Lower lobe of right lung (tissue), 2 donors: ENCODE measurements at regions not wholly inside any gene's neighbourhood (a gene's known extent, or its start where the extent isn't known, plus 50 kb on each side); places are given as distances from the start of the nearest gene placed in this dataset.
"Not testable (repeated sequence)": the region's sequence is repeated elsewhere in the genome, so short reads cannot be mapped to it uniquely, and the experiment has no call there.

Experiments
- ATAC-seq, 2 donors: fragments of 200-7000 bp; cut with Tn5 transposase; one replicate each; pipeline ENCODE4 v1.9.1; 2020 to 2022; ENCODE audit warnings: mild to moderate bottlenecking in 2 of 2, moderate library complexity in 2 of 2
- DNase-seq: peaks from one replicate; pipeline ENCODE4 v3.0.0-alpha.2; 2020
- H3K27ac ChIP-seq: fragments of 200-600 bp; one replicate; pipeline ENCODE4 v1.8.0; 2022
- H3K27me3 ChIP-seq: fragments of 200-600 bp; one replicate; pipeline ENCODE4 v1.8.0; 2022; ENCODE audit warnings: low read depth
- H3K36me3 ChIP-seq: fragments of 200-600 bp; one replicate; pipeline ENCODE4 v1.8.0; 2022; ENCODE audit warnings: mild to moderate bottlenecking
- H3K4me1 ChIP-seq: fragments of 200-600 bp; one replicate; pipeline ENCODE4 v1.8.0; 2022
- H3K4me3 ChIP-seq: fragments of 200-600 bp; one replicate; pipeline ENCODE4 v1.8.0; 2022; ENCODE audit warnings: mild to moderate bottlenecking
- H3K9me3 ChIP-seq: fragments of 200-600 bp; one replicate; pipeline ENCODE4 v1.8.0; 2022
- intact Hi-C: fragments of 100-400 bp; cut with DNase I; formaldehyde crosslinking; loops from one replicate; pipeline ENCODE4 v1.11.0; 2022
- TF ChIP-seq, protein P1 (sequence below): fragments of 200-600 bp; IDR thresholded peaks from one replicate; pipeline ENCODE4 v1.8.0; 2022; ENCODE audit warnings: antibody characterized with exemption, mild to moderate bottlenecking
- donor health status: DM: no; HTN: yes; CAD: no; lungs with severe emphysema.

DNA sequence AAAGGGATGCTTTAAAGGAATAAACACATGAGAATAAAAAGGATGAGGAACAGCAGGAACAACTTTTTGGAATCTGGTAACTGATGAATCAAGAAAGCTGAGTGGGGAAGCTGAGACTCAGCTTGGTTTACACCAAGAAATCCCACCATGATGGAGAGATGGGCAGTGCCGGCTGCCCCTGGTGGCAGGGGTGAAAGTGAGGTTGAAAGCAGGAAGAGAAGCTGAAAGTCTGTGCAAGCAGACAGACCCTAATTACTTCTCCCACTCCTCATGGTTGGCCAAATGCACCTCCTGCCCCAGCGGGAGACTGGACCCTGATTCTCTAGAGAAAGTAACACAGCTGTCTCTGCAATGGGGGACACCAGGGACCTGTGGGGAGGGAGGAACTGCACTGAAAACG lies 57.6 kb upstream of the NANOS1 start:
- no peak for DNase-seq
- peaks cover 5% of the 10 kb centered on the region for H3K9me3 ChIP-seq
- no peak for ATAC-seq

GRCh38 chr10:118973744-118974143 lies 55.8 kb upstream of the NANOS1 start:
- H3K4me3 ChIP-seq, result no peak overlapping the region
- no peak for ATAC-seq
- H3K4me1 ChIP-seq, result no peaks in the 10 kb centered on the region
- DNase-seq, result no peak
- H3K27me3 ChIP-seq, result peaks cover 4% of the 10 kb centered on the region
- H3K36me3 ChIP-seq, result no peaks in the 10 kb centered on the region
- intact Hi-C loops, result no loop called here
- H3K27ac ChIP-seq, result no peak overlapping the region
- peaks cover 5% of the 10 kb centered on the region for H3K9me3 ChIP-seq
- TF ChIP-seq, protein P1, sequence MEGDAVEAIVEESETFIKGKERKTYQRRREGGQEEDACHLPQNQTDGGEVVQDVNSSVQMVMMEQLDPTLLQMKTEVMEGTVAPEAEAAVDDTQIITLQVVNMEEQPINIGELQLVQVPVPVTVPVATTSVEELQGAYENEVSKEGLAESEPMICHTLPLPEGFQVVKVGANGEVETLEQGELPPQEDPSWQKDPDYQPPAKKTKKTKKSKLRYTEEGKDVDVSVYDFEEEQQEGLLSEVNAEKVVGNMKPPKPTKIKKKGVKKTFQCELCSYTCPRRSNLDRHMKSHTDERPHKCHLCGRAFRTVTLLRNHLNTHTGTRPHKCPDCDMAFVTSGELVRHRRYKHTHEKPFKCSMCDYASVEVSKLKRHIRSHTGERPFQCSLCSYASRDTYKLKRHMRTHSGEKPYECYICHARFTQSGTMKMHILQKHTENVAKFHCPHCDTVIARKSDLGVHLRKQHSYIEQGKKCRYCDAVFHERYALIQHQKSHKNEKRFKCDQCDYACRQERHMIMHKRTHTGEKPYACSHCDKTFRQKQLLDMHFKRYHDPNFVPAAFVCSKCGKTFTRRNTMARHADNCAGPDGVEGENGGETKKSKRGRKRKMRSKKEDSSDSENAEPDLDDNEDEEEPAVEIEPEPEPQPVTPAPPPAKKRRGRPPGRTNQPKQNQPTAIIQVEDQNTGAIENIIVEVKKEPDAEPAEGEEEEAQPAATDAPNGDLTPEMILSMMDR, result no peak

More for the DNA sequence above, 57.6 kb upstream of the NANOS1 start:
- H3K27ac ChIP-seq, result no peak overlapping the region
- TF ChIP-seq, protein P1, result no peak
- intact Hi-C loops, result no loop called here
- H3K4me3 ChIP-seq, result no peak overlapping the region
- H3K27me3 ChIP-seq, result no peaks in the 10 kb centered on the region
- H3K4me1 ChIP-seq, result no peaks in the 10 kb centered on the region
- H3K36me3 ChIP-seq, result no peaks in the 10 kb centered on the region

- H3K27ac ChIP-seq, result no peak overlapping the region
Measured at GRCh38 chr10:118974951-118975350, 54.6 kb upstream of the NANOS1 start.

GRCh38 chr10:118976219-118976618 lies 53.3 kb upstream of the NANOS1 start:
- H3K27me3 ChIP-seq, ATAC-seq, H3K36me3 ChIP-seq, H3K9me3 ChIP-seq, intact Hi-C loops, H3K4me1 ChIP-seq, H3K27ac ChIP-seq, H3K4me3 ChIP-seq, DNase-seq: not testable (repeated sequence)

More at GRCh38 chr10:118974951-118975350, 54.6 kb upstream of the NANOS1 start:
- TF ChIP-seq, protein P1, result no peak
- Histone ChIP-seq H3K4me1 (no peaks in the 10 kb centered on the region), H3K4me3 (no peak overlapping the region), H3K36me3 (no peaks in the 10 kb centered on the region), H3K9me3 (peaks cover 5% of the 10 kb centered on the region), H3K27me3 (peaks cover 4% of the 10 kb centered on the region)
- no peak for DNase-seq
- intact Hi-C loops, result no loop called here
- no peak for ATAC-seq

DNA sequence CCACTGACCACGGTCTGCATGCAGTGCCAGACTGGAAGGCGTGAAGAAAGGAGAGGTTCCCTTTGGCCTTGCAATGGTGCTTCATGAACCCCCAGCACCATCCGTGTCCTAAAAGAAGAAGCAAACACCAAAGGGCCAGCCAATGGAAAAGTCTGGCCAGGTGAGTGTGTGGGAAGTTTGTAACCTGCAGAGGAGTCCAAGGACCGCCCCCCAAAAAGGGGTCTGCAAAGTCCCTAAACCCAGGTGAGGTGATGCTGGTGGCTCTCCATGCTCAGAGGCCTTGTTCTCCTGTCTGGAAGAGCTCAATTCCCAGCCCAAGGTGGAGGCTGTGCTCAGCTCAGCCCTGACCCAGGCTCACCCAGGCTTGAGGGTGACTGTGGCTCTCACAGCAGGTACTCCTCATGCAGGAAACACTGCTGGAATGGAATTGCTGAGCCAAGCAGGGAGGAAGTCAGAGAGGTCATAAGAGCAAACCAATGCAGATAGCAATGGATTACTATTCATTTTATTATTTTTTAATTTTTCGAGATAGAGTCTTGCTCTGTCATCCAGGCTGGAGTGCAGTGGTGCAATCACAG lies 52.4 kb upstream of the NANOS1 start:
- no peak for ATAC-seq
- TF ChIP-seq, protein P1, result no peak

DNA sequence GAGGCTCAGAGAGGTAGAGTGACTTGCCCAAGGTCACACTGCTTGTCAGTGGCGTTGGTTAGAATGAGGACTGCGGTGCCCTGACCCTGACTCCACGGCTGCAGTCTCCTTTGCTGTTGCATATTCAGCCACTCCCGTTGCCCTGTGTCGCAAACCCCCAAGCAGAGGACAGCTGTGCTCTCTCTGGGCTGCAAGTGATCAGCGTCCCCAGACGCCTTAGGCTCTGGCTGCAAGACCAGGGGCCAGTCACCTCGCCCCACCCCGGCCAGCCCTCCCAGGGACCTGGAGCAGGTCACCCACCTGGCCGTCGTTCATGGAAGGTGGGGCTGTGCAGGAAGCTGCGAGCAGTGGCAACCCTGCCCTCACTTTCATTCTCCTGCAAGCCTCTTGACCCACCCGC lies 51.7 kb upstream of the NANOS1 start:
- no peak for DNase-seq
- TF ChIP-seq, protein P1, result no peak
- Histone ChIP-seq H3K9me3 (peaks cover 5% of the 10 kb centered on the region), H3K4me1 (no peaks in the 10 kb centered on the region), H3K36me3 (no peaks in the 10 kb centered on the region), H3K27ac (no peak overlapping the region), H3K4me3 (no peak overlapping the region), H3K27me3 (peaks cover 4% of the 10 kb centered on the region)
- intact Hi-C loops, result no loop called here
- ATAC-seq, result no peak

More for the DNA sequence above, 52.4 kb upstream of the NANOS1 start:
- no peak overlapping the region for H3K27ac ChIP-seq
- DNase-seq, result no peak
- H3K4me1 ChIP-seq, result no peaks in the 10 kb centered on the region
- H3K27me3 ChIP-seq, result peaks cover 4% of the 10 kb centered on the region
- peaks cover 5% of the 10 kb centered on the region for H3K9me3 ChIP-seq
- intact Hi-C loops, result no loop called here
- no peaks in the 10 kb centered on the region for H3K36me3 ChIP-seq
- H3K4me3 ChIP-seq, result no peak overlapping the region
